ENCODE measurements at regions not wholly inside any gene's neighbourhood (a gene's known extent, or its start where the extent isn't known, plus 50 kb on each side); places are given as distances from the start of the nearest gene placed in this dataset.

DNA sequence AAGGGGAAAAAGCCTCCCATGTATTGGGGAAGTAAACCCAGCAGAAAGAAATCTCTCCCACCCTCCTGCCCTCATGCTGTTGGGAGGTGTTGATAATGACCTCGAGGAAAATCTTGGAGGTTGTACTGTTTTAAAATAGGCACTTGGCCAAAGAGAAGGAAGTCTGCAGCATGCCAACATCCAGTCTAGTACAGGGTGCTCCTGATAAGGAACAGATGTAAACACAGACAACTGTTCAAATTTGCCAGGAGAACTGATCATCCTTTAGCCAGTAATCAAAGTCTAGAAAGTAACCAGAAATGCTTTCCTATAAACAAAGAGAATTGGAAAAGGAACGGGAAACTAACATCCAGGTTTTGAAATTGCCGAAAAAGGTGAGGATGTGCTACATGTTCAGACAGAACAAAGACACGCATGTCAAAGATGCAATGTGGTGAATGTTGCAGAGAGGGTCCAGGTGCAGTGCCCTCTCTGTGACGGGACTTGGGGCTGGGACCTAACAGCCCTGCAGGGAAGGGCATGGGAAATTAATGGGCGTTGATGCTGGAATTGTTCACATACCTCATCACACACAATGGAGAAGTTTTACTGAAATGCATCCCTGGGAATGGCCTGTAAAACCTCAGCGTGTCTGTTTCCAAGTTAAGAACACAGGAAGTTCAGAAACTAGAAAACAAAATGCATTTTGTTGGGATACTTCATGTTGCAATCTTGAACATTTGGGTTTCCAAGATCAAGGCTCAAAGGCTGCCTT, 125.7 kb upstream of the RND3 start:
- no peak for DNase-seq

DNA sequence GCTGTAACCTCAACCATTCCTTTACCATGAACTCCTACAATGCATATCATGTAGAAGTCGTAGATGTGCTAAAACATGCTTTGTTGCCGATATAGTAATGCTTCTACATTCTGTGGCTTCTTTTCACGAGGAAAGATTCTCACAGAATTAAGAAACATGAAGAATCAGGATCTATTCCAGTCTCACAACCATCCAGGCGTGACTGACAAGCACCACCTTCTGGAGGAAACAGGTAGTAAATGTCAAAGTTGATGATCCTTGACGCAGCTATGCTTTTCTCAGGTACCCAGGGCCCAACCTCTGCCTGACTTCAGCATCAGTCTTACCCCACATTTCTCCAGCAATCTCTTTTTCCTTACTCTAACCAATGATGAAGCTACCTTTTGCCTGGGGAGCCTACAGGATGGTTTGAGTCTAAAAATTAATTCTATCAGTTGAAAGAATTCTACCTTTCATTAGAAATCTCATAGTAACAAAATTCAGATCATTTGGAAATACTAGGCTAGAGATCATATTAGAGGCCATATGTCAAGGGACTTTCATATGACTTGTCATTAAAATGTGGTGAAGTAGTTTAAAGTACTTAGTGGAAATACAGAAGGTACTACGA, 123.3 kb upstream of the RND3 start:
- no peak for DNase-seq

DNA sequence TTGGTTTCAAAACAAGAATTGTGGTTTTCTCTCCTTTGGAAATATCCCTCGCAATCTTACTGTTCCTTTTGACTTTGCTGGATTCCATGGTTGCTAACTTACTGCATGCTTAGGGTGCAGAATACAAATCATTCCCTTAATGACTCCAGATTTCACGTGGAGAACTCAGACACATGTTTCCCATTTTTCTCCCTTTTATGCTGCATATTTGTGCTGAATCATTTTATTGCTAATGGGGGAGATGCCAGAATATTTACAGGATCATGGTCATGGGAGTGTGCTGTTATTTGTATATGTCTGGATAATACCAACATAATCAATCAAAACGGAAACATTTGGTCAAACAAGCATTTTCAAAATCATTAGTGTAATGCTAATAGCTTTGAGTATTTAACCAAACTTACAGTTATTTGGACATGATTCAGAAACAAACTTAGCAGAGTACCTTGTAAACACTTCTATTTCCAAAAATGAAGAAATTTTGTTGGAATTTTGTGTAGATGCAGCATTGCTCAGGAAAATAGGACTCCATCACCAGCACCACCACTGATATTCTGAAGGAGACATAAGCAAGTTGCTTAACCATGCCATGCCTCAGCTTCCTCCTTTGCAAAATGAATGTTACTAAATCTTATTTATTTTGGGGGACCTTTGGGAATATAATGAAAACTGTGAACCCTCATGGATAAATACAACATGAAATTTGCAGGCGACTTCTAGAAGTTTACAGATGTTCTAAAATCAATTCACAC, 122.5 kb upstream of the RND3 start:
- no peak for DNase-seq

DNA sequence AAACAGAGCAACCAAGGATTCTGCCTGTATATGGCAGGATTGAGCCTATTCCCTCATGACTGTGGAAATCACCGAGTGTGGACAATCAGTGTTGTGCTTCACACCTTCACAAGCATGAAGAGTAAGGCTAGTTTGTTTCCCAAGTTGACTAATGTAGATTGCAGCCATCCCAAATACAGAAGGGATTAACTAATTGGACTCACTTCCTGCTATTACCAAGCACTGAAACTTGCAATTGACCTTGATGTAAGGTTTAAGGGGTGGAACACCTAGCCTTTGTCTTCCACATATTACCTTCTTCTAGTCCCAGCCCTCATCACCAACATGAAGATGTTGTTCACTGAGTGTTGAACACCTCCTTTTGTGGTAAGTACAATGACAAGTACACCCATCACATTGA, 120.9 kb upstream of the RND3 start:
- no peak for DNase-seq

DNA sequence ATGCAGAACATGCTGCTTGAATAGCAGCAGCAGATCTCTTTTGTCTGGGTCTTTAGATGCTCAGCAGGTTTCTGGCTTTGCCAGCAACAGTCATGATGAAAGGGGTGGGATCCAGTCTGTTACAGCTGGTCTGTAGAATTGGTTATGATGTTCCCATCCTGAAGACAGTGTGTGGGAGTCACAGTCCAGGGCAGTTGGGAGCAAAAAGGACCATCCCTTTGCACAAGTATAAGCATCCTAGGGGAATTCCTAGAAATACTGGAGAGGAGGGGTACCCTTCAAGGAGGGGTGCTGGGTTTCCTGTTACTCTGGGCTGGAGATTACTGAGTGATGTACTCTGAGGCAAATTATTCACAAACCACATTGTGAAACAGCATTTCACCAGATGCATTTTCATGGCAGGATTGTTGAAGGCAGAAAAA, 119.9 kb upstream of the RND3 start:
- no peak for DNase-seq

DNA sequence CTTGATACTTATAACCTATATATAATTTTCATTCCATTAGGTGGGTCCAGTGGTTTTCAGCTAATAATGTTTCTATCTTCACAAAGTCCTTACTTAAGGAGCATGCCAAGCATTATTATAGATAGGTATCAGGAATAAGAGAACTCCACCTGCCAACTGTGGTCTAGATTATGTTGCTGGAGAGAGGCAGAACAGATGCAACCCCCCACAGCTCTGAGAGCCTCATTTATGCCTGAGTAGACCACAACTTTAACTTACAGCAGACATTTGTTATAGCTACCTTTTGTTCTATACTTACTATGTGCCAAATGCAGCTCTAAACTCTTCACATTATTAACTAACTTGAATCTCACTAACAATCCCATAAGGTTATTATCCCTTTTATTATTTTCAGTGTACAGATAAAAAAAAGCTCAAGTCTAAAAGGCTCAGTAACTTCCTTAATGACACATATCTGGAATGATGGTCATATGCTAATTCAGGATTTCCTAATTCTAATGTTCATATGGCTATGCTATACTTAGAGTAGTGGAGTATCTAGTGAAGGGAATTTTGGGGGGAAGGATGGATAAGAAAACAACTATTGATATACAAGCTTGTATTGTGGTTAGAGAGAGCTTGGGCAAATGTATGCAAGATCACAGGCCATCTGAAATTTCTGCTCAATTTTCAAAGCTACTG, 119.1 kb upstream of the RND3 start:
- no peak for DNase-seq

DNA sequence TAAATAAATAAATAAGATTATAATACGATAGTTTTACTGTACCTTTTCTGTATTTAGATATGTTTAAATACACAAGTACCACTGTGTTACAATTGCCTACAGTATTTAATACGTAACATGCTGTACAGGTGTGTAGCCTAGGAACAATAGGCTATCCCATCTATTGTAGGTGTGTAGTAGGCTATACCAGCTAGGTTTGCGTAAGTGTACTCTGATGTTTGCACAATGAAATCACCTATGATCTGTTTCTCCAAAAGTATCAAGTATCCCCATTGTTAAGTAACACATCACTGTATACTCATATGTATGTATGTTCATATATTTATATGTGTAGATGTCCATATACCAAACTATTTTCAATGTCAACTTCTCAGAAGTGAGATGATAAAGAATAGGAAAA, 118.2 kb upstream of the RND3 start:
- no peak for DNase-seq

DNA sequence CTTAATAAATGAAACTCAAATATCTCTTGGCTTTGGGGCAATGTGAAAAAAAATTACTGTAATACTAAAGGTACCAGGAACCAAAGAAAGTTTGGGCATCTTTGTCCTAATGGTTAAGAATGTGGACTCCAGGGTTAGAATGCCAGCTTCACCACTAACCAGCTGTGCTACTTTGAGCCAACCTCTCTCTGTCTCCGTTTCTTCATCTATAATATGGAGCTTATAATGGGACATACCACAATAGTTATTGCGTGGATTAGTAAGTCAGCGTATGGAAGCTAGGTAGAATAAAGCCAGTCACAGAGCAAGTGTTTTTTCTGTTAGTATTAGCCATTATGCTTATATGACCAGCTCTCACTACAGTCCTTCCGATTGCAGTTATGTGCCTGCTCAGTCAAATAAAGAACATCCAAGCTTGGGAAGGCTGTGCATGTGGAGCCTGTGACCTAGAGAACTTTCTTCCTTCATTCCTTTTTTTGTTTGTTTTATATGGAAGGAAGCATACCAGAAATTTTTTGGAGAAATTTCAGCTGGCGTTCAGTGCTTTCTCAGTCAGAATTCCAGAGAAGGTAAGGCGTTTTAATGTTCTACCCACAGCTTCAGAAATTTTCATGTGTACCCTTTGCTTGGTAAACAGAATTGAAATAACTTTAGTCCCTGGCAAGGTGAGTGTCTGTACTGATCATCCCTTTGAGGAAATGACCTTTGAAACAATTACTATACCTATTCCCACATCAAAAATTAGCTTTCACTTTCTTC, 114.0 kb upstream of the RND3 start:
- DNase-seq, result no peak

DNA sequence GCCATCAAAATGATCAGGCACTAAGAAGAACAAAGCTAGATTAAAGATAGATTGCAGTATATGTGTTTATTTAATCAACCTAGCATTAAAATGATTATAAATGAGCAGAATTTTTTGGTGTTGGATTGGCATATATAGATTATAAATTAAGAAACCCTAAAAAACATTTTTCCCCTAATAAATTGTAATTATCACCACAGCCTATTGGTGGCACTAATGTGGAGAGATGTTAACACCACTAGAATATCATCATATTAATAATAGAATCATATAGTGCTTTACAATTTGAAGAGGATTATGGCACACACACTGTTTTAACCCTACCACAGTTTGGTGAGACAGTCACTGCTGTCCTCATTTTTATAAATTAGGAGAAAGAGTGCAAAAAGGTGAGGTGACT, 112.4 kb upstream of the RND3 start:
- no peak for DNase-seq

DNA sequence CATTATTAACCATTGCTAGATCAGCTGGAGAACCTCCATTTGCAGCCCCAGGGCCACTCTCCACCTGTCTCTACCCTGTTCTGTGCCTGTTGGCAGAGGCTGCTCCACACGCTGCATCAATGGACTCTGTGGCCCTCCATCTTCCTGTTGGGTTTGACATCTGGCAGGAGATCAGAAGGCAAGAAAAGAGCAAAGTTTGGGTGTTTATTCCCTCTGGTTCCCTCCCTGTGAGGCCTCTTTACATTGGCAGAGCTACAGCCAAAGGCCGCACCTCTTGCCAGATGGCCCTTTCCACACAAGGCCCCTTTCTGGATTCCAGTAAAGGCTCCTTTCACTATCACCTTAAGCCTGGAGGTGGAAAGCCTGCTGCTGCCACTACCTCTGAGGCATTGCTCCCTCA, 110.9 kb upstream of the RND3 start:
- no peak for DNase-seq

DNA sequence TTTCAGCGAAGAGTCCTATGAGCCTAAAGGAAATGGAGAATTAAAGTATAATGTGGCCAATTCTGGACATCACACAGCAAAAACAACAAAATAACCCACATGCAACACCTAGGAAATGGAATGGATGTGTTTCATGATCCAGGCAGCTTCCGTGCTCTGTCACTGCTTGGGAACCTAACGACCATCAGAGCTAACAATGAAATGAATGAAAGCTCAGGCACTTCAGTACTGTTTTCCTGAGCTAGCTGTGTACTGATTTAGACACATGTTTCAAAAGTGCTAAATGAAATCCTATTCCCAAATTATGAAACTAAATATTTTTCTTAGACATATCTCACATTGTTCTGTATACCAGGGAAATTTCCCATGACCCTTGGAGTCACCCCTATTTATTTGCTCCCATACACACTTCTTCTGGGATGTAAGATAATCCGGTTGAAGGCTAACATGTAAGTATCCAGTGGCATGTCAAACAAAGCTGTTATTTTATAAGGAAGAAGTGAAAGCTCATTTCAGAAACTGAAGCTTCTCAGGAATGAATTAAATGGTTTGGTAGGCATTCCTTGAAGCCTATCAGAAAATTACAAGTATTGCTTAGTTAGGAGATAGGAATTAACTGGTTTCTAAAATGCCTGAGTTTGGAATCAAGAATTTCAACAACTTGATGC, 108.5 kb upstream of the RND3 start:
- DNase-seq, result no peak

DNA sequence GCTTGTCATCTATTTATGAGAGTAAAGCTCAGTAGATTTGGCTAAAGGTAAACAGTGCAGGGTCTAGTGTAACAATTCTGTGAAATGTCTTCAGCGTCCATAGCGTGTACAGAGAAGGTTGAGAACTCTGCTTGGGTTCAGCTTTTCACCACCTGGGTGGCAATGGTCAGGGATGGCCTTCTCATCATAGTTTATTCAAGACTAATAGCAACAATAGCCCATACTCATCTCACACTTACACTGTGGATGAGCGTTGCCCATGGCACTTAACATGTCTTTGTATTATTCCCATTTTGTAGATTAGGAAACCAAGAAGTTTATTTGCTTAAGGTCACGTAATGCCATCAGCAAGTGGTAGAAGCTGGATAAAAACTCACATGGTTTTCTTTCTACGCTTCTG, 106.8 kb upstream of the RND3 start:
- DNase-seq, result no peak

DNA sequence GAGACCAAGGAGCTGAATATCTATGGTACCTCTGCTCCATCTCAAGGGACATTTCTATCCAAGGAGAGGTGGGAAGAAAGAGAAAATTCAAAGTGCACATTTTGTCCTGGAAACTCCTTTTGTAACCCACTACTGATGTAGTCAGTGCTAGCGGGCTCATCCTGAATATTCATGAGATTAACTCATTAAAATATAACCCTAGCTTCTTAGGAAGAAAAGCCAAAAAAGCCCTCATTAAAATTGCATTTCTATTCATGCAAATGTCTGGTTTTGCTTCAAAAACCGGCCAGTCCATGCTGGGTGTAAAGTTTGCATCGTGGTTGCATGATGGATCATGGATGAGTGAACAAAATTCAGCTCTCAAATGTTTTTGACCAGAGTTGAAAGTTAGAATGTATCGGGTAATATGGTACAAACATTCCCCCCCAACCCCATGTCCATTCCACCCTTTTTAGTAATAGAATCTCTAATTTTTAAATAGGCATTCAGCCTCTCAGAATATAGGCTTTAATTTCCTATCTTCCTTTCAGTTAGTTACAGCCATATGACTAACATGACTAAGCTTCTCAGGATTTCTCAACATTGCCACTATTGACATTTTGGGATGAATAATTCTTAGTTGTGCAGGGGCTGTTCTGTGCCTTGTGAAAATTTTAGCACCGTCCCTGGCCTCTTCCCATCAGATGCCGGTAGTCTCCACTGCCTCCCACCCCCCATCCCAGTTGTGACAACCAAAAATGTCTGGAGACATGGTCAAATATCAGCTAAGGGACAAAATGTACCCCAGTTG, 104.2 kb upstream of the RND3 start:
- no peak for DNase-seq

DNA sequence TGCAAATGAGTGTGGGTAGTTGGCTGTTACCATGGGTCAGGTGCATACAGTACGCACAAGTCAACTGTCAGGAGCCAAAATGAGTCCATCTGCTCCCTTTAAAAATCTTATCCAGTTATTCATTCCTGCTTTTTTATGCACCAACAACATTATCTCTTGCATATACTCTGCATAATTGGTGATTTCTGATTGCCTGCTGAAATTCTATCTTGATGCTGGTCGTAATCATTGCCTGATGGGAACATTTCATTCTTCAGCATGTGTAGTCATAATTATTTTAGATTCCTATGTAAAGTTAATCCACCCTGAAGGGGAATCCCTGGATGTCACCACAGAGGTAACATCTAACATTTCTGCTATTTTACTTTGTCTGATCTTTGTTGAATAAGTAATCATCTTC, 102.2 kb upstream of the RND3 start:
- DNase-seq, result no peak

DNA sequence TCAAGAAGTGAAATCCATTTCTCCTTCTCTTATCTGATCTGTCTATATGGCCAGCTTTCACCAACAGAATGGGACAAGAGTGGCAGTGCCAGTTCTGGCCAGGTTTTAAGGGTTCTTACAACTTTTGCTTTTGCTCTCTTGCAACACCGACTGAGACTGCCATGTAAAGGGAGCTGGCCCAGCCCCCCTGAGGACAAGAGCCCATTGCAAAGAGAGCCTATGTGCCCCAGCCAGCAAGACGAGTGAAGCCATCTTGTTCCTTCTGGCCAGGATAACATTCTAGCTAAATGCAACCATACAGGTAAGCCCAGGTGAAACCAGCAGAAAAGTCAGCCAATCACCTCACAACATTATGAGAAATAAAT, 101.0 kb upstream of the RND3 start:
- DNase-seq, result no peak

DNA sequence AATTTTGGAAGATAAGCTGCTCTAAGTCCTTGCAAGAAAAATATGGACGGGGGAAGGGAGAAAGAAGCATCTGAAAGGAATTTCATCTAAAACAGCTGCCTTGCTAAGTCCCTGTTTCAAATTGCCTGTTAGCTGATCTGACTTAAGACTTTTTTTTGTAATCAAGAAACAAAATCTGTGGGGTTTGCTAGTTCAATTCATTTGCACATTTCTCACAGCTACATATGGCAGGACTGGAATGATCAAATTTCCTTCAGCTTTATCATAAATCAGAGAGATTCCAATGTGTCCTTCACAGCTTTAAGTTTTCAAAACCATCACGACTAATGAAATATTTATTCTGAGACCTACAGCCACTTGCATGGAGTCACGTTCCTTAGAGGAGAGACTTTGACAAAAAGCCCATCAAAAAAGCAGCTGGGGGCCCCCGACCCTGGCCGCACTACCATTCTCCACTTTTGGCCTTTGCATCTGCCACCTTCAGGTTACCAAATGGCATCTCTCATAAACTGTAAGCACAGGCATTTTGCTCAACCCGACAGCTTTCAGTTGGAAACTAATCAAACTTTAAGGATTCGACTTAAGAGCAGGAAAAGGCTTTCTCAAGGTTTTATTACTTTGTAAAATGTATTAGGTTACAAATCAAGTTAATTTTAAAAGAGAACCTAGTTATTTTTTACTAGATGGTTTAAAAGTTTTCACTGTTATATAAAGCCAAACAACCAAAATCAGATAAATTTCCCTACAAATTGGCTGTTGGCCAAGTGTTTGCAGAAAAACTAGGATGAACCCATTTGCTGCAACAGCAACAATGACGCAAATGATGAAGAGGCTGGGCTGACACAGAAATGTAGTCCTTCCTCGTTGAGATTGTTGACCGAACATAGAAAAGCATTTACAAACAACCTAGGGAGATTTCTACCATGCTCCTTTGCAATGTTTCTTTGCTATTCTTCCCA, 100.4 kb upstream of the RND3 start:
- peak; percentile 30 for DNase-seq

DNA sequence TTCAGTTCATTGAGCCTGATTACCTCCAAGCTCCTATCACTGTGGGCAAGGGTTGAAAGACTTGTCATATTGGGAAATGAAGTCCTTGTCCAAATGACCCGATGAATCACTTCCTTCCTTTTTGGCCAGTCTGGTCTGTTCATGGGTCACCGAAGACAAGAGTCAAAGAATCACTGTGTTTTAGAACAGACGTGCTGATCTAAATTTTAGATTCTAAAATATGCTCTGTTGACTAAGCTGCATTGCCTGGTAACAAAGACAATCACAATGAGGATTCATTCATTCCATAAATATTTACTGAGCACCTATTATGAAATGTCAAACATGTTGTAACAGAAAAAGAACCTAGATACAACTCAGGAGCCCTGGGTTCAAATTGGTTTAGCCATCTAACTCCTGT, 99.4 kb upstream of the RND3 start:
- no peak for DNase-seq

DNA sequence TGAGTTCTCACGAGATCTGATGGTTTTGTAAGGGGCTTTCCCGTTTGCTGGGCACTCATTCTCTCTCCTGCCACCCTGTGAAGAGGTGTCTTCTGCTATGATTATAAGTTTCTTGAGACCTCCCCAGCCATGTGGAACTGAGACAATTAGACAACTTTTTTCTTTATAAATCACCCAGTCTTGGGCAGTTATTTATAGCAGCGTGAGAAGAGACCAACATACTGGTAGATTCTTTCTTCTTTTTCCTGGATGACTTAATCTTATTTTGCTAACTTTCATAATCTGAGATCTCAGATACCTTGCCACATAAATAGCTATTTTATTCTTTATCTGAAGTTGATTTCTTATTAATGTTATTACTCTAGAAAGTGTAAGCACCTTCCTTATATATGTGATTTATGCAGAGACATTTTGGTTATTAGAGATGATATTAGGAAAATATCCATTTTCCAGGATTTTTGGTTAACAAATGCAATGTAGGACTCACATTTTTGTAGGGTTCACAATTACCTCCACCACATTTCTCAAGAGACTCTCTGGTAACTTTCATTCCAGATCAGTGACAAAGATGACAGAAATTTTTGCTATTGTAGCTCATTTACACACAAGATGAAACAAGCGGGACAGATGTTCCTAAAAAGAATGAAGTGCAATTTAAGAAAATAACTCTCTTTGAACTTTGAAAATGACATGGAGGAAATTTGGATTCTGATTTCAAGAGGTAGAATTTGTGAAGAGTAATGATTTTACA, 97.9 kb upstream of the RND3 start:
- DNase-seq, result no peak

DNA sequence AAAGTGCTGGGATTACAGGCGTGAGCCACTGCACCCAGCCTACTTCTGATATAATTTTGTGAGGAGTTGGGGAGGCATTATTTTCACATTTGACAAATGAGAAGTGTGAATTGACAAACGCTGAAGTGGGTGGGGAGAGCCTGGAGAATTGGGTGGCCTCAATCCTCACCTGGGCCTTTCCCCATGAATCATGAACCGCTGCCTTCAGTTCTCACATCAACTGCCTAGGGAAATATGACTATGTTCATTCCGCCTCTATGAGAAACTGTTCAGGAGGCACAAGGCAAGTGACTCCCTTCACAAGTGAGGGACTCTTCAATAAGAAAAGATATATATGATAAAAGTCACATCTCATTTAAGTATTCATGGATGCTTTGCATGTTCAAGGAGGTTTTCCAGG, 96.6 kb upstream of the RND3 start:
- DNase-seq, result no peak

Data from right kidney (tissue), 1 donor.